KMS-11 (cell line): ENCODE measurements at regions not wholly inside any gene's neighbourhood (a gene's known extent, or its start where the extent isn't known, plus 50 kb on each side); places are given as distances from the start of the nearest gene placed in this dataset.

Experiments used
- H2AFZ ChIP-seq: fragments of 200-600 bp; sonication (generic); 2 replicates; pipeline ENCODE4 v1.6.1; 2016; ENCODE audit warnings: antibody characterized with exemption, mixed run types, low read depth
- H3K27ac ChIP-seq: fragments of 200-600 bp; sonication (generic); 2 replicates; pipeline ENCODE4 v1.6.1; 2016; ENCODE audit warnings: mild to moderate bottlenecking, mixed run types
- H3K27me3 ChIP-seq: fragments of 200-600 bp; sonication (generic); 2 replicates; pipeline ENCODE4 v1.6.1; 2017; ENCODE audit warnings: mild to moderate bottlenecking, low read depth, mixed run types, moderate library complexity; ENCODE audit not compliant: insufficient read depth
- H3K36me3 ChIP-seq: fragments of 200-600 bp; sonication (generic); 2 replicates; pipeline ENCODE4 v1.6.1; 2017; ENCODE audit warnings: mild to moderate bottlenecking, mixed run types; ENCODE audit not compliant: insufficient read depth
- H3K4me1 ChIP-seq: fragments of 200-600 bp; sonication (generic); 2 replicates; pipeline ENCODE4 v1.6.1; 2016; ENCODE audit warnings: mild to moderate bottlenecking, low read depth, mixed run types; ENCODE audit not compliant: poor library complexity, severe bottlenecking
- H3K4me2 ChIP-seq: fragments of 200-600 bp; sonication (generic); 2 replicates; pipeline ENCODE4 v1.7.0; 2016; ENCODE audit warnings: mild to moderate bottlenecking, mixed run types
- H3K4me3 ChIP-seq: fragments of 200-600 bp; sonication (generic); IDR thresholded peaks from 2 replicates; pipeline ENCODE4 v1.6.1; 2017; ENCODE audit warnings: low read depth, low read length, mixed read lengths; ENCODE audit not compliant: insufficient read depth
- H3K79me2 ChIP-seq: fragments of 200-600 bp; sonication (generic); 2 replicates; pipeline ENCODE4 v1.6.1; 2016; ENCODE audit warnings: low read depth, mixed run types; ENCODE audit not compliant: insufficient read depth
- H3K9ac ChIP-seq: fragments of 200-600 bp; sonication (generic); 2 replicates; pipeline ENCODE4 v1.6.1; 2016; ENCODE audit warnings: mild to moderate bottlenecking, mixed run types
- H4K20me1 ChIP-seq: fragments of 200-600 bp; sonication (generic); 2 replicates; pipeline ENCODE4 v1.6.1; 2016; ENCODE audit warnings: mild to moderate bottlenecking, mixed run types; ENCODE audit not compliant: insufficient read depth
- CTCF ChIP-seq: fragments of 200-600 bp; sonication (generic); conservative IDR thresholded peaks from 2 replicates; pipeline ENCODE4 v1.6.1; 2017; ENCODE audit warnings: low read depth, mild to moderate bottlenecking, antibody characterized with exemption, low read length, moderate library complexity, mixed read lengths

GRCh38 chr20:19021406-19022117 is 190.9 kb upstream of the SLC24A3 start:
- Histone ChIP-seq H3K79me2 (no peaks in the 10 kb centered on the region), H3K4me2 (no peak overlapping the region), H3K9ac (no peak overlapping the region), H3K36me3 (no peaks in the 10 kb centered on the region), H3K27me3 (no peaks in the 10 kb centered on the region), H4K20me1 (no peaks in the 10 kb centered on the region), H3K27ac (no peak overlapping the region), H3K4me3 (no peak overlapping the region), H3K4me1 (no peaks in the 10 kb centered on the region), H2AFZ (no peak overlapping the region)
- TF ChIP-seq CTCF = no peak

- Histone ChIP-seq H3K27ac (no peak overlapping the region), H3K4me3 (no peak overlapping the region), H3K79me2 (no peaks in the 10 kb centered on the region), H3K4me1 (no peaks in the 10 kb centered on the region), H3K9ac (no peak overlapping the region), H3K36me3 (no peaks in the 10 kb centered on the region), H2AFZ (no peak overlapping the region), H3K4me2 (no peak overlapping the region), H4K20me1 (no peaks in the 10 kb centered on the region), H3K27me3 (no peaks in the 10 kb centered on the region)
- TF ChIP-seq CTCF = no peak
These were observed 190.3 kb upstream of the SLC24A3 start for GRCh38 chr20:19022118-19022575.

GRCh38 chr20:19022791-19023448 is 189.5 kb upstream of the SLC24A3 start:
- Histone ChIP-seq H3K9ac (no peak overlapping the region), H4K20me1 (no peaks in the 10 kb centered on the region), H3K36me3 (no peaks in the 10 kb centered on the region), H3K79me2 (no peaks in the 10 kb centered on the region), H3K27me3 (no peaks in the 10 kb centered on the region), H2AFZ (no peak overlapping the region), H3K4me2 (no peak overlapping the region), H3K27ac (no peak overlapping the region), H3K4me3 (no peak overlapping the region), H3K4me1 (no peaks in the 10 kb centered on the region)
- TF ChIP-seq CTCF = no peak

GRCh38 chr20:19024296-19025035 is 188.0 kb upstream of the SLC24A3 start:
- Histone ChIP-seq H3K4me2 (no peak overlapping the region), H3K9ac (no peak overlapping the region), H3K36me3 (no peaks in the 10 kb centered on the region), H3K27ac (no peak overlapping the region), H3K4me3 (no peak overlapping the region), H3K27me3 (no peaks in the 10 kb centered on the region), H2AFZ (no peak overlapping the region), H3K79me2 (no peaks in the 10 kb centered on the region), H4K20me1 (no peaks in the 10 kb centered on the region), H3K4me1 (no peaks in the 10 kb centered on the region)
- no peak for TF ChIP-seq CTCF
